ENCODE measurements at regions not wholly inside any gene's neighbourhood (a gene's known extent, or its start where the extent isn't known, plus 50 kb on each side); places are given as distances from the start of the nearest gene placed in this dataset.

DNA sequence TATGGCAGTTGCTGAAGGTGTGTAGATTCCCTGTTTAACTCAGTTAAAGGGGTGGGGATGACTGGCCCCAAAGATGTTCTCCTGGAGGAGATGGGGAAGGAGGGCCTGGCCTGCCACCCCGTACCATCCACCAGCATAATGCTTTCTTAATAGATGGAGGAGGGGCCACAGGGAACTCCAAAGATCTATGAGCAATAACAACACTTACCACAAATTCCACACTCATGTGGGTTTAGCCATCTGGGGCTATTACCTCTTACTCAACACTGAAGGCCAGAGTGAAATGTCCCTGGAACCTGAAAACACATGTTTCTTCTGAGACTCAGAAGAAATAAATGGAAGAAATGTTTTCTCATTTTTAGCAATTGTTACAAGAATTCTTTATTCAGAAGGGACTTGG, 259.0 kb downstream of the CXCL12 start (continued):
- TF ChIP-seq, protein P1, sequence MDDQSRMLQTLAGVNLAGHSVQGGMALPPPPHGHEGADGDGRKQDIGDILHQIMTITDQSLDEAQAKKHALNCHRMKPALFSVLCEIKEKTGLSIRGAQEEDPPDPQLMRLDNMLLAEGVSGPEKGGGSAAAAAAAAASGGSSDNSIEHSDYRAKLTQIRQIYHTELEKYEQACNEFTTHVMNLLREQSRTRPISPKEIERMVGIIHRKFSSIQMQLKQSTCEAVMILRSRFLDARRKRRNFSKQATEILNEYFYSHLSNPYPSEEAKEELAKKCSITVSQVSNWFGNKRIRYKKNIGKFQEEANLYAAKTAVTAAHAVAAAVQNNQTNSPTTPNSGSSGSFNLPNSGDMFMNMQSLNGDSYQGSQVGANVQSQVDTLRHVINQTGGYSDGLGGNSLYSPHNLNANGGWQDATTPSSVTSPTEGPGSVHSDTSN (IDR thresholded peaks at IDR 0.05), result no peak
- TF ChIP-seq FOSL2 (IDR thresholded peaks at IDR 0.05; ENCODE audit: borderline replicate concordance, low read depth) (no peak), TAF1 (IDR thresholded peaks at IDR 0.05; ENCODE audit: borderline replicate concordance, low read depth, low read length) (no peak), CHD2 (IDR thresholded peaks at IDR 0.05; ENCODE audit: low read length, partially characterized antibody) (no peak), TCF12 (IDR thresholded peaks at IDR 0.05) (no peak), FOXJ3 (CRISPR knock-in tag; IDR thresholded peaks at IDR 0.05) (no peak), GABPA (IDR thresholded peaks at IDR 0.05; ENCODE audit: low read depth) (no peak)

DNA sequence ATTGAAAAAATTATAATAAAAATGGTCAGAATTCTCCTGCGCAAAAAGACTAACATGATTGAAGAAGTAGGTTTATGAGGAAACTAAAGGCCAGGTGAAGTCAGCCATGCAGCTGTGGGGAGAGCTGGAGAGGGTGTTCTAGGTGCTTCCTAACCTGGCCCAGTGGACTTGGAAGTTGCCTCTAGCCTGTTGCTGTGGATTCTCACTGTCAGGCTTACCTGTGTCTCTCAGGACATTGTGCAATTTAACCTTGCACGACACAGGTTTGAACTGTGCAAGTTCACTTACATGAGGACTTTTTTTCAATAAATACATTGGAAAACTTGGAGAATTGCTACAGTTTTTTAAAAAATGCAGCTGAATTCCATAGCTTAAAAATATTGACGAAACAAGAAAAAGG, 266.4 kb downstream of the CXCL12 start:
- Histone ChIP-seq H3F3A (replicated peaks; ENCODE audit: insufficient read depth) (no peaks in the 10 kb centered on the region), H3K27ac (ENCODE audit: low read depth in 2 of 2, low read length in 1 of 2) (no peak overlapping the region), H3K36me3 (replicated peaks in 1 of 2; ENCODE audit: control insufficient read depth in 1 of 2, insufficient read depth in 2 of 2, low read length in 1 of 2) (no peaks in the 10 kb centered on the region), H3K79me2 (ENCODE audit: insufficient read depth) (no peaks in the 10 kb centered on the region), H3K9me2 (no peaks in the 10 kb centered on the region), H3K9me3 (no peaks in the 10 kb centered on the region), H3K27me3 (ENCODE audit: insufficient read depth) (no peaks in the 10 kb centered on the region), H2AFZ (ENCODE audit: low read depth) (no peak overlapping the region), H3K4me2 (no peak overlapping the region), H3K4me1 (ENCODE audit: control insufficient read depth in 1 of 2, insufficient read depth in 2 of 2, low read depth in 1 of 2, low read length in 1 of 2) (no peaks in the 10 kb centered on the region), H3K4me3 (ENCODE audit: low read depth in 2 of 2, low read length in 1 of 2) (no peak overlapping the region), H3K9ac (no peak overlapping the region), H4K20me1 (ENCODE audit: insufficient read depth) (no peaks in the 10 kb centered on the region)
- WGBS (ENCODE audit: low lambda C conversion rate), result 35% methylated on average over 3 of the region's 3 CpGs
- ChIA-PET POLR2A (no interaction called here), CTCF (no interaction called here)
- TF ChIP-seq JUND (IDR thresholded peaks at IDR 0.05) (no peak), TCF12 (IDR thresholded peaks at IDR 0.05) (no peak), EZH2phosphoT487 (IDR thresholded peaks at IDR 0.05; ENCODE audit: borderline replicate concordance, low read depth) (no peak), CHD2 (IDR thresholded peaks at IDR 0.05; ENCODE audit: low read length, partially characterized antibody) (no peak), RXRA (IDR thresholded peaks at IDR 0.05; ENCODE audit: borderline replicate concordance, low read depth) (no peak), ELF1 (IDR thresholded peaks at IDR 0.05) (no peak), POLR2AphosphoS5 (IDR thresholded peaks at IDR 0.05; ENCODE audit: low read depth, low read length) (no peak), SMC3 (IDR thresholded peaks at IDR 0.05; ENCODE audit: low read depth, low read length) (no peak), FOSL2 (IDR thresholded peaks at IDR 0.05; ENCODE audit: borderline replicate concordance, low read depth) (no peak), MXI1 (IDR thresholded peaks at IDR 0.05; ENCODE audit: low read depth, low read length) (no peak), GABPA (IDR thresholded peaks at IDR 0.05; ENCODE audit: low read depth) (no peak)
- TF ChIP-seq, protein P2, sequence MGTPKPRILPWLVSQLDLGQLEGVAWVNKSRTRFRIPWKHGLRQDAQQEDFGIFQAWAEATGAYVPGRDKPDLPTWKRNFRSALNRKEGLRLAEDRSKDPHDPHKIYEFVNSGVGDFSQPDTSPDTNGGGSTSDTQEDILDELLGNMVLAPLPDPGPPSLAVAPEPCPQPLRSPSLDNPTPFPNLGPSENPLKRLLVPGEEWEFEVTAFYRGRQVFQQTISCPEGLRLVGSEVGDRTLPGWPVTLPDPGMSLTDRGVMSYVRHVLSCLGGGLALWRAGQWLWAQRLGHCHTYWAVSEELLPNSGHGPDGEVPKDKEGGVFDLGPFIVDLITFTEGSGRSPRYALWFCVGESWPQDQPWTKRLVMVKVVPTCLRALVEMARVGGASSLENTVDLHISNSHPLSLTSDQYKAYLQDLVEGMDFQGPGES (IDR thresholded peaks at IDR 0.05; ENCODE audit: low read depth, low read length), result no peak
- DNase-seq, result no peak

DNA sequence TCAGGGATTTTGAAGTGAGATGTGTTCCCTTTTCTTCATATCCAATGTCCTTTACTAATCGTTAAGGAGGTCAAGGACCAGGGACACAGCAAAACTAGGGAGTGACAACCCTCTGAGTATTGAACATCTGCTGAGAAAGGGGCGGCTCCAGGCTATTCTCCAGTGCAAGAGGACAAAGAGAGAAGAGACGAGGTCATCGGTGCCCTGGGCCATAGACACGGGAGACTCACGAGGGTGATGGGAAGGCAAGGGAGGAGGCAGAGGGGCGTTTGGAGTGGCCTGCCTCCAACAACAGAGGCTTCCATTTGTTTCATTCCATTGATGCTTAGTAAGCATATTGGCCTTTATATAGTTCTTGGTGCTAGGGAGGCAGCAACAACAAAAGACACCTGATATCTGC, 268.4 kb downstream of the CXCL12 start:
- Histone ChIP-seq H3K4me3 (ENCODE audit: low read depth in 2 of 2, low read length in 1 of 2) (no peak overlapping the region), H3K4me2 (no peak overlapping the region), H3K9me2 (no peaks in the 10 kb centered on the region), H3K9me3 (no peaks in the 10 kb centered on the region), H3K36me3 (replicated peaks in 1 of 2; ENCODE audit: control insufficient read depth in 1 of 2, insufficient read depth in 2 of 2, low read length in 1 of 2) (no peaks in the 10 kb centered on the region), H4K20me1 (ENCODE audit: insufficient read depth) (no peaks in the 10 kb centered on the region), H3K79me2 (ENCODE audit: insufficient read depth) (no peaks in the 10 kb centered on the region), H3F3A (replicated peaks; ENCODE audit: insufficient read depth) (no peaks in the 10 kb centered on the region), H3K4me1 (ENCODE audit: control insufficient read depth in 1 of 2, insufficient read depth in 2 of 2, low read depth in 1 of 2, low read length in 1 of 2) (no peaks in the 10 kb centered on the region; a peak in 1 of 4 replicates), H3K9ac (no peak overlapping the region), H3K27ac (ENCODE audit: low read depth in 2 of 2, low read length in 1 of 2) (no peak overlapping the region), H2AFZ (ENCODE audit: low read depth) (no peak overlapping the region), H3K27me3 (ENCODE audit: insufficient read depth) (no peaks in the 10 kb centered on the region)
- no peak for DNase-seq
- ChIA-PET POLR2A (no interaction called here), CTCF (no interaction called here)
- WGBS (ENCODE audit: low lambda C conversion rate), result 26% methylated on average over 7 of the region's 7 CpGs
- TF ChIP-seq TAF1 (IDR thresholded peaks at IDR 0.05; ENCODE audit: borderline replicate concordance, low read depth, low read length) (no peak), GABPA (IDR thresholded peaks at IDR 0.05; ENCODE audit: low read depth) (no peak), MAX (IDR thresholded peaks at IDR 0.05; ENCODE audit: low read depth) (no peak), RCOR1 (IDR thresholded peaks at IDR 0.05; ENCODE audit: low read length) (no peak), TEAD4 (IDR thresholded peaks at IDR 0.05; ENCODE audit: borderline replicate concordance, insufficient read depth) (no peak), USF1 (IDR thresholded peaks at IDR 0.05; ENCODE audit: borderline replicate concordance, low read depth) (no peak), SIN3A (IDR thresholded peaks at IDR 0.05; ENCODE audit: borderline replicate concordance, low read depth, low read length) (no peak), YY1 (IDR thresholded peaks at IDR 0.05; ENCODE audit: low read depth) (no peak), FOXJ3 (CRISPR knock-in tag; IDR thresholded peaks at IDR 0.05) (no peak), TCF12 (IDR thresholded peaks at IDR 0.05) (no peak)
